Thyroid gland (tissue), 4 donors: ENCODE measurements at regions not wholly inside any gene's neighbourhood (a gene's known extent, or its start where the extent isn't known, plus 50 kb on each side); places are given as distances from the start of the nearest gene placed in this dataset.

Experiments
- POLR2A ChIP-seq, 2 donors: fragments of 450-650 bp; IDR thresholded peaks; one replicate each; pipeline ENCODE4 v1.6.1; 2017; ENCODE audit warnings: antibody characterized with exemption in 2 of 2, mild to moderate bottlenecking in 2 of 2, moderate library complexity in 1 of 2
- TF ChIP-seq, protein P1 (sequence below), 6 experiments: fragments of 200-600 bp in 3 of 6; fragments of 450-650 bp in 3 of 6; sonication (generic) in 3 of 6; IDR thresholded peaks; one replicate each; pipeline ENCODE4 v1.5.1; 2016 to 2019; ENCODE audit warnings: antibody characterized with exemption in 6 of 6, mild to moderate bottlenecking in 2 of 6, inconsistent platforms in 1 of 6, moderate library complexity in 1 of 6

DNA sequence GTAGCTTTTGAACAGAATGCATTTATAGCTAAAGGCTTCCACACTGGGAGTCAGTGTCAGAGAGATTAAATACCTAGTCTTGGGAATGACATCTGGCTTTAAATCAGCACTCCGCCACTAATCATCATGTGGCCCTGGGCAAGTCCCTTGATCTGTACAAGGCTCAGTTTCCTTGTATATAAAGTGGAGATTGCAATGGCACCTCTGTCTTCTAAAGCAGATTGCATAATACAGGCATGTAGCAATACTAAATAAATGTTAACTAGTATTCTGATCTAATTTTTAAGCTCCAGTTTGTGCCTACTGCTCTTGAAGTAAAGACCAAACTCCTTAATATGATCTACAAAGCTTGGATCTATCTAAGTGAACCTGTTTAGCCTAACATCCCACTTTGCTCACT lies 249.4 kb downstream of the PLPP3 start:
- TF ChIP-seq, protein P1, sequence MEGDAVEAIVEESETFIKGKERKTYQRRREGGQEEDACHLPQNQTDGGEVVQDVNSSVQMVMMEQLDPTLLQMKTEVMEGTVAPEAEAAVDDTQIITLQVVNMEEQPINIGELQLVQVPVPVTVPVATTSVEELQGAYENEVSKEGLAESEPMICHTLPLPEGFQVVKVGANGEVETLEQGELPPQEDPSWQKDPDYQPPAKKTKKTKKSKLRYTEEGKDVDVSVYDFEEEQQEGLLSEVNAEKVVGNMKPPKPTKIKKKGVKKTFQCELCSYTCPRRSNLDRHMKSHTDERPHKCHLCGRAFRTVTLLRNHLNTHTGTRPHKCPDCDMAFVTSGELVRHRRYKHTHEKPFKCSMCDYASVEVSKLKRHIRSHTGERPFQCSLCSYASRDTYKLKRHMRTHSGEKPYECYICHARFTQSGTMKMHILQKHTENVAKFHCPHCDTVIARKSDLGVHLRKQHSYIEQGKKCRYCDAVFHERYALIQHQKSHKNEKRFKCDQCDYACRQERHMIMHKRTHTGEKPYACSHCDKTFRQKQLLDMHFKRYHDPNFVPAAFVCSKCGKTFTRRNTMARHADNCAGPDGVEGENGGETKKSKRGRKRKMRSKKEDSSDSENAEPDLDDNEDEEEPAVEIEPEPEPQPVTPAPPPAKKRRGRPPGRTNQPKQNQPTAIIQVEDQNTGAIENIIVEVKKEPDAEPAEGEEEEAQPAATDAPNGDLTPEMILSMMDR (IDR thresholded peaks at IDR 0.05): no peak
- TF ChIP-seq POLR2A (IDR thresholded peaks at IDR 0.05): no peak
